ENCODE measurements at regions not wholly inside any gene's neighbourhood (a gene's known extent, or its start where the extent isn't known, plus 50 kb on each side); places are given as distances from the start of the nearest gene placed in this dataset.

DNA sequence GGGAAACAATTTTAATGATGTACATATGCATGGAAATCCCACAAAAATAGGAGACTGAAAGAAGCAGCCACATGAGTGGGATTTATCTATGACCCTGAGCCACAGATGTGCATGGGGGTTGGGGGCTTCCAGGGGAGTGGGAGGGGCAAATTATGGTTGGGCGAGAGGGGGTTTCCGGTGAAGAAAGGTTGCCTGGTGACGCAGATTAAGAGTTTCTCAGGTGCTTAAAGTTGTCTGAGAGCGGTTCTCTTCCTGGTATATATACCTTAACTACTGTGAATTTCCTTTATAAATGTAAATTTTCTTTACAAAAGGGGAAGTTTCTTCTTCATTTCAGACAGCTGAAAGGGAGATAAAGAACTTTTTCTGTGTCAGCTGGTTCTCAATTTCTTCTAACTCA is 273.6 kb upstream of the PITRM1 start:
- TF ChIP-seq TOX (CRISPR knock-in tag; IDR thresholded peaks at IDR 0.05; ENCODE audit: borderline replicate concordance): no peak
- TF ChIP-seq ZNF565 (CRISPR knock-in tag; conservative IDR thresholded peaks at IDR 0.05; ENCODE audit: low read depth): no peak
- TF ChIP-seq, protein P1, sequence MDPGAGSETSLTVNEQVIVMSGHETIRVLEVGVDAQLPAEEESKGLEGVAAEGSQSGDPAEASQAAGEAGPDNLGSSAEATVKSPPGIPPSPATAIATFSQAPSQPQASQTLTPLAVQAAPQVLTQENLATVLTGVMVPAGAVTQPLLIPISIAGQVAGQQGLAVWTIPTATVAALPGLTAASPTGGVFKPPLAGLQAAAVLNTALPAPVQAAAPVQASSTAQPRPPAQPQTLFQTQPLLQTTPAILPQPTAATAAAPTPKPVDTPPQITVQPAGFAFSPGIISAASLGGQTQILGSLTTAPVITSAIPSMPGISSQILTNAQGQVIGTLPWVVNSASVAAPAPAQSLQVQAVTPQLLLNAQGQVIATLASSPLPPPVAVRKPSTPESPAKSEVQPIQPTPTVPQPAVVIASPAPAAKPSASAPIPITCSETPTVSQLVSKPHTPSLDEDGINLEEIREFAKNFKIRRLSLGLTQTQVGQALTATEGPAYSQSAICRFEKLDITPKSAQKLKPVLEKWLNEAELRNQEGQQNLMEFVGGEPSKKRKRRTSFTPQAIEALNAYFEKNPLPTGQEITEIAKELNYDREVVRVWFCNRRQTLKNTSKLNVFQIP (CRISPR knock-in tag; IDR thresholded peaks at IDR 0.05; ENCODE audit: borderline replicate concordance, low read depth): no peak
- TF ChIP-seq, protein P2, sequence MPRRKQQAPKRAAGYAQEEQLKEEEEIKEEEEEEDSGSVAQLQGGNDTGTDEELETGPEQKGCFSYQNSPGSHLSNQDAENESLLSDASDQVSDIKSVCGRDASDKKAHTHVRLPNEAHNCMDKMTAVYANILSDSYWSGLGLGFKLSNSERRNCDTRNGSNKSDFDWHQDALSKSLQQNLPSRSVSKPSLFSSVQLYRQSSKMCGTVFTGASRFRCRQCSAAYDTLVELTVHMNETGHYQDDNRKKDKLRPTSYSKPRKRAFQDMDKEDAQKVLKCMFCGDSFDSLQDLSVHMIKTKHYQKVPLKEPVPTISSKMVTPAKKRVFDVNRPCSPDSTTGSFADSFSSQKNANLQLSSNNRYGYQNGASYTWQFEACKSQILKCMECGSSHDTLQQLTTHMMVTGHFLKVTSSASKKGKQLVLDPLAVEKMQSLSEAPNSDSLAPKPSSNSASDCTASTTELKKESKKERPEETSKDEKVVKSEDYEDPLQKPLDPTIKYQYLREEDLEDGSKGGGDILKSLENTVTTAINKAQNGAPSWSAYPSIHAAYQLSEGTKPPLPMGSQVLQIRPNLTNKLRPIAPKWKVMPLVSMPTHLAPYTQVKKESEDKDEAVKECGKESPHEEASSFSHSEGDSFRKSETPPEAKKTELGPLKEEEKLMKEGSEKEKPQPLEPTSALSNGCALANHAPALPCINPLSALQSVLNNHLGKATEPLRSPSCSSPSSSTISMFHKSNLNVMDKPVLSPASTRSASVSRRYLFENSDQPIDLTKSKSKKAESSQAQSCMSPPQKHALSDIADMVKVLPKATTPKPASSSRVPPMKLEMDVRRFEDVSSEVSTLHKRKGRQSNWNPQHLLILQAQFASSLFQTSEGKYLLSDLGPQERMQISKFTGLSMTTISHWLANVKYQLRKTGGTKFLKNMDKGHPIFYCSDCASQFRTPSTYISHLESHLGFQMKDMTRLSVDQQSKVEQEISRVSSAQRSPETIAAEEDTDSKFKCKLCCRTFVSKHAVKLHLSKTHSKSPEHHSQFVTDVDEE (CRISPR knock-in tag; IDR thresholded peaks at IDR 0.05): no peak
- no peak for TF ChIP-seq PPARA (CRISPR knock-in tag; IDR thresholded peaks at IDR 0.05; ENCODE audit: borderline replicate concordance)
- TF ChIP-seq, protein P3, sequence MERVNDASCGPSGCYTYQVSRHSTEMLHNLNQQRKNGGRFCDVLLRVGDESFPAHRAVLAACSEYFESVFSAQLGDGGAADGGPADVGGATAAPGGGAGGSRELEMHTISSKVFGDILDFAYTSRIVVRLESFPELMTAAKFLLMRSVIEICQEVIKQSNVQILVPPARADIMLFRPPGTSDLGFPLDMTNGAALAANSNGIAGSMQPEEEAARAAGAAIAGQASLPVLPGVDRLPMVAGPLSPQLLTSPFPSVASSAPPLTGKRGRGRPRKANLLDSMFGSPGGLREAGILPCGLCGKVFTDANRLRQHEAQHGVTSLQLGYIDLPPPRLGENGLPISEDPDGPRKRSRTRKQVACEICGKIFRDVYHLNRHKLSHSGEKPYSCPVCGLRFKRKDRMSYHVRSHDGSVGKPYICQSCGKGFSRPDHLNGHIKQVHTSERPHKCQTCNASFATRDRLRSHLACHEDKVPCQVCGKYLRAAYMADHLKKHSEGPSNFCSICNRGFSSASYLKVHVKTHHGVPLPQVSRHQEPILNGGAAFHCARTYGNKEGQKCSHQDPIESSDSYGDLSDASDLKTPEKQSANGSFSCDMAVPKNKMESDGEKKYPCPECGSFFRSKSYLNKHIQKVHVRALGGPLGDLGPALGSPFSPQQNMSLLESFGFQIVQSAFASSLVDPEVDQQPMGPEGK (CRISPR knock-in tag; IDR thresholded peaks at IDR 0.05; ENCODE audit: borderline replicate concordance): no peak
- TF ChIP-seq RARB (CRISPR knock-in tag; IDR thresholded peaks at IDR 0.05): no peak
- TF ChIP-seq SNAI2 (CRISPR knock-in tag; IDR thresholded peaks at IDR 0.05): no peak
- no peak for TF ChIP-seq ZNF8 (CRISPR knock-in tag; IDR thresholded peaks at IDR 0.05)
- ATAC-seq: no peak

DNA sequence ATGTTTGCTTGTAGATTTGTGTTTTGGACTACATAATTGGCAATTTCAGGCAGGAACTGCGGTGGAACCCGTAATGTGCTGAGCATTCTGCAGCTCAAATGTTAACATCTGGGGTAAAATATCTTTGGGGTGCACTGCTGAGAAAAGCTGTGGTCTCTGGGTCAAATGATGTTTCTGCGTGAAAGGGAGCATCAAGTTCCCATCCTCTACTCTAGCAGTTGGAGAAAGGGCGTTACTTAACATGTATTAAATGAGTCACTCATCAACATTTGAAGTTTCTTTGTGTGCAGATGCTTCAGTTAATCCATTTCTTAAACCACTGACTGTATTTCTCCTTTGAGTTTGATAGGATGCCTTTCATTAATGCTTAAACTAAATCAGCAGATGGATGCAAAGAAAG is 273.1 kb upstream of the PITRM1 start:
- no peak for ATAC-seq

More for the DNA sequence above, 273.1 kb upstream of the PITRM1 start:
- TF ChIP-seq TCF4 (CRISPR knock-in tag; IDR thresholded peaks at IDR 0.05; ENCODE audit: borderline replicate concordance): no peak
- TF ChIP-seq RARB (CRISPR knock-in tag; IDR thresholded peaks at IDR 0.05): no peak
- TF ChIP-seq, protein P4, sequence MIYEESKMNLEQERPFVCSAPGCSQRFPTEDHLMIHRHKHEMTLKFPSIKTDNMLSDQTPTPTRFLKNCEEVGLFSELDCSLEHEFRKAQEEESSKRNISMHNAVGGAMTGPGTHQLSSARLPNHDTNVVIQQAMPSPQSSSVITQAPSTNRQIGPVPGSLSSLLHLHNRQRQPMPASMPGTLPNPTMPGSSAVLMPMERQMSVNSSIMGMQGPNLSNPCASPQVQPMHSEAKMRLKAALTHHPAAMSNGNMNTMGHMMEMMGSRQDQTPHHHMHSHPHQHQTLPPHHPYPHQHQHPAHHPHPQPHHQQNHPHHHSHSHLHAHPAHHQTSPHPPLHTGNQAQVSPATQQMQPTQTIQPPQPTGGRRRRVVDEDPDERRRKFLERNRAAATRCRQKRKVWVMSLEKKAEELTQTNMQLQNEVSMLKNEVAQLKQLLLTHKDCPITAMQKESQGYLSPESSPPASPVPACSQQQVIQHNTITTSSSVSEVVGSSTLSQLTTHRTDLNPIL (CRISPR knock-in tag; IDR thresholded peaks at IDR 0.05; ENCODE audit: low read depth): no peak
- TF ChIP-seq, protein P3 (CRISPR knock-in tag; IDR thresholded peaks at IDR 0.05; ENCODE audit: borderline replicate concordance): no peak
- TF ChIP-seq OSR1 (CRISPR knock-in tag; IDR thresholded peaks at IDR 0.05): no peak
- no peak for TF ChIP-seq ESRRG (CRISPR knock-in tag; IDR thresholded peaks at IDR 0.05)
- TF ChIP-seq ZFP3 (CRISPR knock-in tag; IDR thresholded peaks at IDR 0.05): no peak
- no peak for TF ChIP-seq PPARA (CRISPR knock-in tag; IDR thresholded peaks at IDR 0.05; ENCODE audit: borderline replicate concordance)
- TF ChIP-seq, protein P1 (CRISPR knock-in tag; IDR thresholded peaks at IDR 0.05; ENCODE audit: borderline replicate concordance, low read depth): no peak
- no peak for TF ChIP-seq ZNF70 (CRISPR knock-in tag; IDR thresholded peaks at IDR 0.05)
- TF ChIP-seq ISL1 (CRISPR knock-in tag; IDR thresholded peaks at IDR 0.05): no peak
- TF ChIP-seq, protein P5, sequence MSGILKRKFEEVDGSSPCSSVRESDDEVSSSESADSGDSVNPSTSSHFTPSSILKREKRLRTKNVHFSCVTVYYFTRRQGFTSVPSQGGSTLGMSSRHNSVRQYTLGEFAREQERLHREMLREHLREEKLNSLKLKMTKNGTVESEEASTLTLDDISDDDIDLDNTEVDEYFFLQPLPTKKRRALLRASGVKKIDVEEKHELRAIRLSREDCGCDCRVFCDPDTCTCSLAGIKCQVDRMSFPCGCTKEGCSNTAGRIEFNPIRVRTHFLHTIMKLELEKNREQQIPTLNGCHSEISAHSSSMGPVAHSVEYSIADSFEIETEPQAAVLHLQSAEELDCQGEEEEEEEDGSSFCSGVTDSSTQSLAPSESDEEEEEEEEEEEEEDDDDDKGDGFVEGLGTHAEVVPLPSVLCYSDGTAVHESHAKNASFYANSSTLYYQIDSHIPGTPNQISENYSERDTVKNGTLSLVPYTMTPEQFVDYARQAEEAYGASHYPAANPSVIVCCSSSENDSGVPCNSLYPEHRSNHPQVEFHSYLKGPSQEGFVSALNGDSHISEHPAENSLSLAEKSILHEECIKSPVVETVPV (CRISPR knock-in tag; IDR thresholded peaks at IDR 0.05): no peak
- TF ChIP-seq ZNF8 (CRISPR knock-in tag; IDR thresholded peaks at IDR 0.05): no peak
- no peak for TF ChIP-seq ZFP30 (CRISPR knock-in tag; IDR thresholded peaks at IDR 0.05)
- no peak for TF ChIP-seq BACH2 (CRISPR knock-in tag; IDR thresholded peaks at IDR 0.05; ENCODE audit: borderline replicate concordance)
- TF ChIP-seq, protein P2 (CRISPR knock-in tag; IDR thresholded peaks at IDR 0.05): no peak
